ENCODE measurements at regions not wholly inside any gene's neighbourhood (a gene's known extent, or its start where the extent isn't known, plus 50 kb on each side); places are given as distances from the start of the nearest gene placed in this dataset.
A peak's percentile ranks its signal among the peaks of the same experiment; 100 is the strongest.

DNA sequence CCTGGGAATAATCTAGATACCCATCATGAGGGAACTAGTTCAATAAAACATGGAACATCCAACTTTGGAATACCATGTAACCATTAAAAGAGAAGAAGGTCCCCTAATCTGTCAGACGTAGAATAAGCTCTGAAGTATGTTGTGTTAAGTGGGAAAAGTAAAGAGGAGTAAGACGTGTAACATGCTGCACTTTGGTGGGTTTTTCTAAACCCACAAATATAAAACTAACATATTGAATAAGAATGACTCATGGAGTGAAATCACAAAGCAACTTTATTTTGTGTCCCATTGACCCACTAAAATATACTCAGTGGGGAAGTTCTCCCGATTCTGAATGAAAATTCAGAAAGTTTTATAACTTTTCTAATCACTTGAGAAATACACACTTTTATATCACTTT is 67.9 kb upstream of the PIK3R1 start:
- no peak for DNase-seq
- Mint-ChIP-seq H3K36me3 (no peaks in the 10 kb centered on the region), H3K27me3 (no peaks in the 10 kb centered on the region), H3K4me3 (no peak overlapping the region), H3K9me3 (peaks cover 0 to 13% (median 4%) of the 10 kb centered on the region in 8 donors), H3K4me1 (peaks cover 0 to 7% (median 3%) of the 10 kb centered on the region in 4 donors), H3K27ac (peak overlapping the region in 1 of 7 donors; percentile 1)
- H3K4me3 ChIP-seq (ENCODE audit: low read length in 2 of 2), result no peak overlapping the region
- no peaks in the 10 kb centered on the region for H3K36me3 ChIP-seq (ENCODE audit: insufficient read depth, low read length)
- intact Hi-C loops (cut with micrococcal nuclease), result no loop called here
- ChIA-PET CTCF (ENCODE audit: partially characterized antibody) (no interaction called here), POLR2A (ENCODE audit: partially characterized antibody) (no interaction called here)
- no peaks in the 10 kb centered on the region for H3K9me3 ChIP-seq (ENCODE audit: control insufficient read depth in 1 of 2, low read length in 2 of 2)
- H3K4me1 ChIP-seq (ENCODE audit: insufficient read depth, low read length), result no peaks in the 10 kb centered on the region
- H3K27me3 ChIP-seq (ENCODE audit: insufficient read depth, low read length), result no peaks in the 10 kb centered on the region
- no peak overlapping the region for H3K27ac ChIP-seq (ENCODE audit: low read depth, low read length)

DNA sequence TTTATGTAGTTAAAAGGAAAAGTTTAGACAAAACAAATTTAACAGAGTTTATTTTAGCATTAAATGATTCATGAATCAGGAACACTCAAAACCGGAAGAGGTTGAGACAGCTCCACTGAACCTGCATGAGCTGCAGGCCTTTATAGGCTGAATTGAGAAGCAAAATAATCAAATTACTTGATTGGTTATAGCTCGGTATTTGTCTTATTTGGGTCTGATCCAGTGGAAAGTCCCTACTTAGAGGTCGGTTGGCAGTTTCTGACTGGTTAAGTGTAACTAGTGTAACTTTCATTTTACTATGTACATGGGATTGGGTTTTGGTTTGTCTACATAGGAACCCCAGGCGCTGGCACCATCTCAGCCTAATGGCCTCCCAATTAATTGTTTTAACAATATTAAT is 74.1 kb upstream of the PIK3R1 start:
- H3K36me3 Mint-ChIP-seq, result no peaks in the 10 kb centered on the region
- intact Hi-C loops (cut with micrococcal nuclease), result no loop called here
- CTCF ChIA-PET (ENCODE audit: partially characterized antibody), result no interaction called here
- Histone ChIP-seq H3K4me1 (ENCODE audit: insufficient read depth, low read length) (peaks cover 11% of the 10 kb centered on the region), H3K27ac (ENCODE audit: low read depth, low read length) (no peak overlapping the region), H3K4me3 (ENCODE audit: low read length in 2 of 2) (no peak overlapping the region), H3K27me3 (ENCODE audit: insufficient read depth, low read length) (no peaks in the 10 kb centered on the region), H3K36me3 (ENCODE audit: insufficient read depth, low read length) (no peaks in the 10 kb centered on the region), H3K9me3 (ENCODE audit: control insufficient read depth in 1 of 2, low read length in 2 of 2) (no peaks in the 10 kb centered on the region)
- peak overlapping the region in 1 of 7 donors; percentile 35 for H3K27ac Mint-ChIP-seq
- no peaks in the 10 kb centered on the region for H3K27me3 Mint-ChIP-seq
- POLR2A ChIA-PET (ENCODE audit: partially characterized antibody), result no interaction called here
- DNase-seq, result peak; percentile 22 to 44 (median 30)
- H3K9me3 Mint-ChIP-seq, result peaks cover 0 to 13% (median 3%) of the 10 kb centered on the region in 8 donors
- peak overlapping the region in 3 of 8 donors; percentile 40 to 59 (median 58) for H3K4me3 Mint-ChIP-seq
- peaks cover 3 to 12% (median 9%) of the 10 kb centered on the region in 4 donors for H3K4me1 Mint-ChIP-seq

DNA sequence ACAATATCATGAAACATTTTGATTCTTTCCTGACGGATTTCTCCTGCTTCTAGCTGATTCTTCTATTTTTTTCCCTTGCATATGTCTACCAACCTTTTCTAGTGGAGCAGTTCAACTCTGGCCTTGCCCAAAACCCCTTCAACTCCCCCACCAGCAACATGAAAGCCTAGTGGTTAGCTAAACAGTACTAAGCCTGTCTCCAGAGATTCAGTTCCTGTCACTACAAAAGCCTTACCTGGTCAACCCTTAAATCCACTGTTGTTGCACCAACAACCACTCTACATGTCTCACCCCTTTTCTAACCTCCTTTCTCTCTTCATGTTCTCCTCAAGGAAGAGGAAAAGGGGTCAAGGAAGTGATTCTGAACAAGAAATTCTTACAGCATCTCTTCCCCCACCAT is 74.8 kb upstream of the PIK3R1 start:
- H3K9me3 Mint-ChIP-seq, result peaks cover 0 to 13% (median 3%) of the 10 kb centered on the region in 8 donors
- no peaks in the 10 kb centered on the region for H3K36me3 Mint-ChIP-seq

DNA sequence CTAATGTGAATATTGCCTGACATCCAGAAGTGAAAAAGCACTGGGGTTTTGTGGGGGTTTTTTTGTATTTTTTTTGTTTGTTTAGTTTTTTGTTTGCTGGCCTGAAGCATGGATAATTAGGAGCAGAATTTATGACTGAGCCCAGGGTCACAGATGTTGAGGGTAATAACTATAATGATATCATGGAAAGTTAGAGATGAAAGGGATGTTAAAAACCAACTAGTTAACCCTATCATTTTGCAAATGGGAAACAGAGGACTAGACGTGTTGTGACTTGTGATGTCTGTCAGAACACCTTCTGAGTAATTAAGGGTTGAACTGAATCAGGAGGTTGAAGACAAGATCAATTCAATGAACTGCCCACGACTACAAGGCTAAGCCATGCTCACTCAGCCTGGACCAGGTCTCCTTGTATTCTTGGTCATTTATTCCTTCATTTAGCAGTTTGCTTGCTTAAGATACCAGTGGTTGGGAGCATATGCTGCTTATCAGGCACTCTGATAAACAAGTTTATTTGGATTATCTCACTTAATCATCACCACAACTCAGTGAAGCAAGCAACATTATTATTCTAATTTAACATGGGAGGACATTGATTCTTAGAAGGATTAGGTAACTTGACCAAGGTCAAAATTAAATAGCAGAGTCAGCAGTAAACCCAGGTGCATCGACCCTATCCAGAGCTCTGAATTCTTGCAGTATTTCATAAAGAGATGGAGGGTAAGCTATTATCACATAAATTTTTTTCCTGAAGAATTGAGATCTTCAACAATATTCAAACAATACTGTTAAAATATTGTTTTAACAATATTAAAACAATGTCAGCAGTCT is 75.7 kb upstream of the PIK3R1 start:
- Mint-ChIP-seq H3K9me3 (peaks cover 0 to 13% (median 3%) of the 10 kb centered on the region in 8 donors), H3K36me3 (no peaks in the 10 kb centered on the region), H3K27me3 (peaks cover 4 to 7% of the 10 kb centered on the region in 2 donors), H3K4me3 (no peak overlapping the region), H3K27ac (peak overlapping the region in 1 of 7 donors; percentile 59), H3K4me1 (peaks cover 3 to 12% (median 9%) of the 10 kb centered on the region in 4 donors)
- H3K27ac ChIP-seq (ENCODE audit: low read depth, low read length), result no peak overlapping the region
- no peaks in the 10 kb centered on the region for H3K9me3 ChIP-seq (ENCODE audit: control insufficient read depth in 1 of 2, low read length in 2 of 2)
- no peak for DNase-seq
- peaks cover 11% of the 10 kb centered on the region for H3K4me1 ChIP-seq (ENCODE audit: insufficient read depth, low read length)
- intact Hi-C loops (cut with micrococcal nuclease), result no loop called here
- ChIA-PET POLR2A (ENCODE audit: partially characterized antibody) (no interaction called here), CTCF (ENCODE audit: partially characterized antibody) (interaction anchor here (0.6 kb wide), 1 partner anchor 64 kb away, joined by 3 read pairs; no protein-coding TSS in a partner anchor)
- H3K27me3 ChIP-seq (ENCODE audit: insufficient read depth, low read length), result no peaks in the 10 kb centered on the region
- H3K4me3 ChIP-seq (ENCODE audit: low read length in 2 of 2), result no peak overlapping the region
- H3K36me3 ChIP-seq (ENCODE audit: insufficient read depth, low read length), result no peaks in the 10 kb centered on the region

More for the DNA sequence above, 74.8 kb upstream of the PIK3R1 start:
- H3K4me1 Mint-ChIP-seq, result peaks cover 3 to 12% (median 9%) of the 10 kb centered on the region in 4 donors
- Histone ChIP-seq H3K36me3 (ENCODE audit: insufficient read depth, low read length) (no peaks in the 10 kb centered on the region), H3K27me3 (ENCODE audit: insufficient read depth, low read length) (no peaks in the 10 kb centered on the region), H3K4me1 (ENCODE audit: insufficient read depth, low read length) (peaks cover 11% of the 10 kb centered on the region), H3K9me3 (ENCODE audit: control insufficient read depth in 1 of 2, low read length in 2 of 2) (no peaks in the 10 kb centered on the region), H3K27ac (ENCODE audit: low read depth, low read length) (no peak overlapping the region), H3K4me3 (ENCODE audit: low read length in 2 of 2) (no peak overlapping the region)
- H3K27ac Mint-ChIP-seq, result peak overlapping the region in 2 of 7 donors; percentile 25 to 72
- no peak overlapping the region for H3K4me3 Mint-ChIP-seq
- ChIA-PET POLR2A (ENCODE audit: partially characterized antibody) (no interaction called here), CTCF (ENCODE audit: partially characterized antibody) (no interaction called here)
- DNase-seq, result no peak
- intact Hi-C loops (cut with micrococcal nuclease), result no loop called here
- peaks cover 0 to under 1% of the 10 kb centered on the region in 2 donors for H3K27me3 Mint-ChIP-seq

DNA sequence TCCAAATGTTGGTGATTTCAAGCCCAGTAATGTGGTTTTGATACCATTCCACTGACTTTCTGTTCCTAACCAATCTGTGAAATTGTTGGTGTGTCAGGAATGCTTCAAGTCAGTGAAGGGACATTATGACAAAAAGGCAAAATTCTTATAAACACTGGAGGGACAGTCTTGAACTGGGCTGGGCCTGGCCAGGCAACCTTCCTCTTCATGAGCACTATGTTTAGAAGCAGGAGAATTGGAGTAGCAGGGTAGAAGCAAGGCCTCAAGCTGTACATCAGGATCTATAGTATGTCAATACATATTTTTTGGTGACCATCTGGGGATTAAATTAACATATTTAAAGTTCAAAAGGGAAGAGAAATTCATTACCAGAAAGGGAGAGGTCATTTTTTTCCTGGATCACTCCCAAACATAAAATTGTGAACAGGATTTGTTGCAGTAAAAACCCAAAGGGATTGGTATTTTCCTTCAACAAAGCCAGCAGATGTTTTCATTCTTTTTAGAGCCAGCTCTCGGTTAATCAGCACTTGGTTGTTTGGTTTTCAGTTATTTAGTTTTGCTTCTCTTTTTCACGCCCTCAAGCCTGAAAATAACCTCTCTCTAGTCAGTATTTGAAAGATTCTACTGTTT is 77.9 kb upstream of the PIK3R1 start:
- Mint-ChIP-seq H3K27ac (no peak overlapping the region), H3K36me3 (no peaks in the 10 kb centered on the region), H3K27me3 (peaks cover 7 to 9% of the 10 kb centered on the region in 2 donors), H3K4me3 (no peak overlapping the region), H3K4me1 (peaks cover 3 to 12% (median 9%) of the 10 kb centered on the region in 4 donors), H3K9me3 (peaks cover 0 to 1% (median 0%) of the 10 kb centered on the region in 8 donors)
- no peaks in the 10 kb centered on the region for H3K27me3 ChIP-seq (ENCODE audit: insufficient read depth, low read length)
- POLR2A ChIA-PET (ENCODE audit: partially characterized antibody), result no interaction called here
- H3K27ac ChIP-seq (ENCODE audit: low read depth, low read length), result no peak overlapping the region
- CTCF ChIA-PET (ENCODE audit: partially characterized antibody), result no interaction called here
- H3K36me3 ChIP-seq (ENCODE audit: insufficient read depth, low read length), result no peaks in the 10 kb centered on the region
- intact Hi-C loops (cut with micrococcal nuclease), result no loop called here
- H3K4me1 ChIP-seq (ENCODE audit: insufficient read depth, low read length), result peaks cover 11% of the 10 kb centered on the region
- H3K9me3 ChIP-seq (ENCODE audit: control insufficient read depth in 1 of 2, low read length in 2 of 2), result no peaks in the 10 kb centered on the region
- no peak overlapping the region for H3K4me3 ChIP-seq (ENCODE audit: low read length in 2 of 2)
- no peak for DNase-seq

DNA sequence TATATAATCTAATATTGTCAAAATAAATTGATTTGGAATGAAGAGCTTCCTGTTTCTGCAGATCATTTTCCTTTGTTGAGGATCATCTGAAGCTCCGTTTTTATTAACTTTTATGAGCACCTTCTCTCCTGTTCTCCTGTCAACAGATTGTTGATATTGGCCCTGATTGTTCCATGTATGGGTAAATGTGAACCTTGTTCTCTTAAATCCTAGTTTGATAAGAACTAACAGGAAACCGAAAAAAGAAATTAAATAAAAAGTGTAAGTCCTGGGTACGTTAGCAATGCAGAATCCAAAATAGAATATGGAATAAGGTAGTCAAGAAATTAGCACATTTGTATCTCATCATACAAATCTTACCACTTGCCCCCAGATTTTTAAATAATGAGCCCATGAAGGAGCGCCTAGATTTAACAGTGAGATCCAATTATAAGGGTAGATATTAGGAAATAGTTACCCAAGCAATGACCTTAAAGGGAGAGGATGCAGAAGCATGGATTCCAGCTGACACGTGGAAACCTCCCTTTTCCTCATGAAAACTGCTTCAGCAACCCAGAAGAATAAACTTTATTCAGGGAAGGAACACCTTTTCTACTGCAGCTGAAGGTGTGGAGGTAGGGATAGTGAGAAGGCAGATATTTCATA is 80.8 kb upstream of the PIK3R1 start:
- peaks cover 8 to 9% of the 10 kb centered on the region in 2 donors for H3K27me3 Mint-ChIP-seq
- H3K4me1 ChIP-seq (ENCODE audit: insufficient read depth, low read length), result no peaks in the 10 kb centered on the region
- no peaks in the 10 kb centered on the region for H3K4me1 Mint-ChIP-seq
- no peak overlapping the region for H3K4me3 ChIP-seq (ENCODE audit: low read length in 2 of 2)
- no peak for DNase-seq
- H3K27ac Mint-ChIP-seq, result no peak overlapping the region
- intact Hi-C loops (cut with micrococcal nuclease), result no loop called here
- no peaks in the 10 kb centered on the region for H3K9me3 ChIP-seq (ENCODE audit: control insufficient read depth in 1 of 2, low read length in 2 of 2)
- H3K27ac ChIP-seq (ENCODE audit: low read depth, low read length), result no peak overlapping the region
- ChIA-PET POLR2A (ENCODE audit: partially characterized antibody) (no interaction called here), CTCF (ENCODE audit: partially characterized antibody) (no interaction called here)
- no peak overlapping the region for H3K4me3 Mint-ChIP-seq
- H3K27me3 ChIP-seq (ENCODE audit: insufficient read depth, low read length), result no peaks in the 10 kb centered on the region
- peaks cover 0 to 1% (median 0%) of the 10 kb centered on the region in 8 donors for H3K9me3 Mint-ChIP-seq
- H3K36me3 ChIP-seq (ENCODE audit: insufficient read depth, low read length), result no peaks in the 10 kb centered on the region
- H3K36me3 Mint-ChIP-seq, result no peaks in the 10 kb centered on the region

DNA sequence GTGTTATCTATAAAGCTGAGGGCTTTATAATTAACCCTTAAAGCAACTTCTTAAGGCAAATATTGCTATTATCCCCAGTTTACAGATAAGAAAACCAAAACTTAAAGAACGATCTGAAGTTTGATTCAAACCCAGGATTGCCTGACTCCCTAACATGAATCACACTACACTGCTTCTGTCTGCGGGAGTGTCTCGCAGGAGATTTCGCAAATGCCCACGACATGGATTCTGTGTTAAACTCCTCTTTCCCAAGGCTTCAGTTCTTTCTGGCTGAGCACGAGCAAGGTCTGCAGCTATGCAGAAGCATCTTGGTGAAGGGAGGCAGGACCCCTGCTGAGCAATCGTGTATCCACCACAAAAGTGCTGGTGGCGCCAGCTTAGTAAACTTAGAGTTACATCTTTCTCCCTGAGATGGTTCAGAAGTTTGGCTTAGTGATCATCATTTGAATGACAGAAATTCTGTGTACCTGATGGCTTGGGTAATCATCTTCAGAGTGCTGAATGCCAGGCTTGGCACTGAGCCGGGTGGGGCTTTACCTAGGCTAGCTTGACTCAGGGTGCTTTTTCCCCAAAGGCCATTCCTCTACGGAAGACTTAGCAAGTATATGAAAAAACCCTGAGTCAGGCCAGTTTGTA is 81.4 kb upstream of the PIK3R1 start:
- Histone ChIP-seq H3K36me3 (ENCODE audit: insufficient read depth, low read length) (no peaks in the 10 kb centered on the region), H3K4me3 (ENCODE audit: low read length in 2 of 2) (no peak overlapping the region), H3K9me3 (ENCODE audit: control insufficient read depth in 1 of 2, low read length in 2 of 2) (no peaks in the 10 kb centered on the region), H3K4me1 (ENCODE audit: insufficient read depth, low read length) (no peaks in the 10 kb centered on the region), H3K27ac (ENCODE audit: low read depth, low read length) (no peak overlapping the region), H3K27me3 (ENCODE audit: insufficient read depth, low read length) (no peaks in the 10 kb centered on the region)
- no peak overlapping the region for H3K27ac Mint-ChIP-seq
- H3K27me3 Mint-ChIP-seq, result peaks cover 8 to 9% of the 10 kb centered on the region in 2 donors
- ChIA-PET POLR2A (ENCODE audit: partially characterized antibody) (no interaction called here), CTCF (ENCODE audit: partially characterized antibody) (interaction anchor here (1.5 kb wide), 1 partner anchor 15 kb away, joined by 4 read pairs; no protein-coding TSS in a partner anchor)
- peaks cover 0 to 1% (median 0%) of the 10 kb centered on the region in 8 donors for H3K9me3 Mint-ChIP-seq
- no peaks in the 10 kb centered on the region for H3K36me3 Mint-ChIP-seq
- H3K4me1 Mint-ChIP-seq, result no peaks in the 10 kb centered on the region
- H3K4me3 Mint-ChIP-seq, result no peak overlapping the region
- intact Hi-C loops (cut with micrococcal nuclease), result no loop called here
- DNase-seq, result no peak
